Endothelial cell of umbilical vein (primary cell): ENCODE measurements at regions not wholly inside any gene's neighbourhood (a gene's known extent, or its start where the extent isn't known, plus 50 kb on each side); places are given as distances from the start of the nearest gene placed in this dataset.

ENCODE experiments used
- BruUV-seq: library from RNA; stranded (reverse); fragments of 400-500 nt; replicated peaks from 2 replicates; lab custom pipeline; 2021; lab: Mats Ljungman, UMichigan
- CTCF ChIA-PET: fragments of 300-600, 350-600 bp; sonication (Branson Sonifier 250); formaldehyde crosslinking; loops from one replicate; lab custom pipeline; 2021; ENCODE audit warnings: antibody characterized with exemption, inconsistent platforms; lab: Charles Lee
- POLR2A ChIA-PET: fragments of 300-600, 350-600 bp; sonication (Branson Sonifier 250); formaldehyde crosslinking; loops from one replicate; lab custom pipeline; 2021; ENCODE audit warnings: antibody characterized with exemption, inconsistent platforms; lab: Charles Lee
- DNase-seq: peaks from one replicate; pipeline ENCODE4 v3.0.0-alpha.2; 2011; ENCODE audit warnings: low read depth, low spot score
- FAIRE-seq: peaks from 2 replicates; lab custom pipeline; 2011; peaks lifted over from hg19 to GRCh38; lab: Jason Lieb, UNC
- H2AFZ ChIP-seq: 2 replicates; pipeline ENCODE4 v1.6.0; 2012; ENCODE audit warnings: low read depth, low read length, control low read depth, inconsistent platforms
- H3K27ac ChIP-seq: 2 replicates; pipeline ENCODE4 v1.5.1; 2011; ENCODE audit warnings: low read depth, mild to moderate bottlenecking, control low read depth, low read length, moderate library complexity; ENCODE audit not compliant: insufficient read depth
- H3K27me3 ChIP-seq, 2 experiments: 2 replicates each; pipeline versions ENCODE4 v1.6.0 to v1.6.1; 2011; ENCODE audit warnings: low read length in 2 of 2, mixed read lengths in 1 of 2; ENCODE audit not compliant: control insufficient read depth in 2 of 2, insufficient read depth in 2 of 2
- H3K36me3 ChIP-seq, 2 experiments: 2 replicates in 1 of 2; 3 replicates in 1 of 2; pipeline ENCODE4 v1.5.1; 2011; ENCODE audit warnings: low read length in 2 of 2, mild to moderate bottlenecking in 1 of 2, moderate library complexity in 1 of 2; ENCODE audit not compliant: control insufficient read depth in 2 of 2, insufficient read depth in 2 of 2; ENCODE audit errors: extremely low read depth in 1 of 2
- H3K4me1 ChIP-seq: 3 replicates; pipeline ENCODE4 v1.5.1; 2011; ENCODE audit warnings: mild to moderate bottlenecking, low read length; ENCODE audit not compliant: control insufficient read depth, insufficient read depth; ENCODE audit errors: extremely low read depth
- H3K4me2 ChIP-seq: 2 replicates; pipeline ENCODE4 v1.6.1; 2011; ENCODE audit warnings: low read length, control low read depth, mixed read lengths; ENCODE audit not compliant: insufficient read depth
- H3K4me3 ChIP-seq, 3 experiments: fragments of 200-600 bp in 1 of 3; sonication (generic), shearing (Covaris generic) in 1 of 3; replicated peaks in 1 of 3; 2 replicates each; pipeline ENCODE4 v1.5.1; 2011 to 2016; ENCODE audit warnings: control low read depth in 3 of 3, low read length in 3 of 3, mild to moderate bottlenecking in 2 of 3, inconsistent platforms in 1 of 3, low read depth in 1 of 3, moderate library complexity in 1 of 3; ENCODE audit not compliant: insufficient read depth in 1 of 3
- H3K79me2 ChIP-seq: 2 replicates; pipeline ENCODE4 v1.6.0; 2012; ENCODE audit warnings: low read length, inconsistent platforms; ENCODE audit not compliant: control insufficient read depth, insufficient read depth
- H3K9ac ChIP-seq: replicated peaks from 2 replicates; pipeline ENCODE3; 2011; ENCODE audit warnings: low read length, control low read depth; ENCODE audit not compliant: insufficient read depth; ENCODE audit errors: extremely low read depth
- H3K9me1 ChIP-seq: replicated peaks from 3 replicates; pipeline ENCODE4 v1.6.0; 2011; ENCODE audit warnings: mild to moderate bottlenecking, low read length; ENCODE audit not compliant: control insufficient read depth, insufficient read depth; ENCODE audit errors: extremely low read depth
- H3K9me3 ChIP-seq: replicated peaks from 2 replicates; pipeline ENCODE4 v1.5.1; 2012; ENCODE audit warnings: low read length, inconsistent platforms; ENCODE audit not compliant: control insufficient read depth, insufficient read depth
- H4K20me1 ChIP-seq: replicated peaks from 2 replicates; pipeline ENCODE3; 2011; ENCODE audit warnings: mild to moderate bottlenecking, low read length; ENCODE audit not compliant: control insufficient read depth, insufficient read depth; ENCODE audit errors: extremely low read depth
- EZH2 ChIP-seq: IDR thresholded peaks from 2 replicates; pipeline ENCODE4 v1.6.1; 2012; ENCODE audit warnings: borderline replicate concordance, low read depth, mild to moderate bottlenecking, moderate library complexity, low read length, inconsistent platforms; ENCODE audit not compliant: severe bottlenecking
- FOS ChIP-seq: IDR thresholded peaks from 2 replicates; pipeline ENCODE4 v1.6.1; 2011; ENCODE audit warnings: mild to moderate bottlenecking, low read length, moderate library complexity, borderline replicate concordance; ENCODE audit not compliant: insufficient read depth
- GATA2 ChIP-seq: IDR thresholded peaks from 2 replicates; pipeline ENCODE4 v1.7.0; 2011; ENCODE audit warnings: low read depth, mild to moderate bottlenecking, moderate library complexity, mixed read lengths, low read length; ENCODE audit not compliant: insufficient read length, insufficient read depth
- JUN ChIP-seq: IDR thresholded peaks from 2 replicates; pipeline ENCODE4 v1.6.1; 2011; ENCODE audit warnings: borderline replicate concordance, low read depth; ENCODE audit not compliant: insufficient read length, insufficient read depth
- MYC ChIP-seq: IDR thresholded peaks from one replicate; pipeline ENCODE4 v1.6.1; 2011; ENCODE audit warnings: mild to moderate bottlenecking, low read depth, low read length
- POLR2A ChIP-seq: IDR thresholded peaks from 2 replicates; pipeline ENCODE4 v1.6.1; 2012; ENCODE audit warnings: low read depth, mild to moderate bottlenecking, control low read depth, low read length
- POLR2AphosphoS5 ChIP-seq: IDR thresholded peaks from 2 replicates; pipeline ENCODE4 v1.6.1; 2012; ENCODE audit warnings: low read depth, mild to moderate bottlenecking, control low read depth, low read length, moderate library complexity; ENCODE audit not compliant: insufficient read depth
- dilution Hi-C: fragments of 300-500 bp; cut with MboI; formaldehyde crosslinking; loops from one replicate; pipeline ENCODE4 v1.15.0; 2019; ENCODE audit warnings: low sequenced_read_pairs; ENCODE audit not compliant: extremely low pct_ligation_motif_present
- intact Hi-C: fragments of 100-400 bp; cut with micrococcal nuclease; formaldehyde crosslinking; loops from one replicate; pipeline ENCODE4 v1.10.0; 2022
- TF ChIP-seq, protein P1 (sequence below), 2 donors: IDR thresholded peaks; 1 replicate in 1 of 2; 2 replicates in 1 of 2; pipeline ENCODE4 v1.5.1; 2011; ENCODE audit warnings: low read length in 2 of 2, mild to moderate bottlenecking in 2 of 2, moderate library complexity in 2 of 2, control low read depth in 1 of 2, inconsistent platforms in 1 of 2, low read depth in 1 of 2; ENCODE audit not compliant: insufficient read depth in 1 of 2; ENCODE audit errors: extremely low read depth in 1 of 2
- TF ChIP-seq, protein P2 (sequence below): IDR thresholded peaks from 2 replicates; pipeline ENCODE4 v1.6.1; 2011; ENCODE audit not compliant: insufficient read depth, insufficient read length

DNA sequence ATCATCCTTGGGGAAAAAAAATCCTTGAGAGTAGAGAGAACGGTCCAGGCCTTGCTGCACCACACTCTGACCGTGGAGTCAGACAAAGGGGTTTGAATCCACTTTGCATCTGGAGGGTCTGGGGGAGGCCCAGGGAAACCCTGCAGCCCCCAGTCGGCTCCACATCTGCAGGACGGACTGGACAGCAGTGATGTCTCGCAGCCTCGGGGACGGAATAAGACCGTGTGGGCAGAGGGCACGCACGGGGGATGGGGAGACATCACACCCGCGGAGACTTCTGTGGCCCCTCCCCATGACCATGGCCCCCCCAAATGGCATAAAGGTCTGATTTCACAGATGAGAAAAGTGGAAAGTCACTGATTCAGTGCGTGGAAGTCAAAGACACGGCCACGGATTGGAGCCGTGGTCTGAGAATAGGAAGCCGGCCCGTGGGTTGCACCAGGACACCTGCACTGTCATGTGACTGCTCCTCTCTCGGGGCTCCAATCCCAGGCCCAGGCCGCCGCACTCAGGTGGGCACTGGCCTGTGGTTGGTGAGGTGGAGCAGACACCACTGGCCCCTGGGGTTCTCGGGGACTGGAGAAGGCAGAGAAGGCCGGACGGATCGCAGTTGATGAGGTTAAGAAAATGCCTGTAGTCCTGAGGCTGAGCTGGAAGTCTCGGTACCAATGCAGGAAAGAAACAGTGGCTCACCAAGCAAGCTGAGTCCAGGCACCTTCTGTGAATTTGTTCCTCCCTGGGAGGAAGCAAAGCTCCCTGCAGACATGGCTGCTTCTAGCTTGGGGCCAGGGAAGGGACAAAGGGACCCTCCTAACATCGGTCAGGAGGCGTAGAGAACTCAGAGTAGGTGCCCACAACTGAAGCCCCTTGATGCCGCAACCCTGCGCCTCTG, 61.8 kb downstream of the RTP5 start:
- intact Hi-C loops (no loop called here), dilution Hi-C loops (no loop called here)
- CTCF ChIA-PET, result no interaction called here
- no peak for DNase-seq
- POLR2A ChIA-PET, result no interaction called here
- H4K20me1 ChIP-seq, result no peaks in the 10 kb centered on the region
- H3K4me2 ChIP-seq, result no peak overlapping the region
- H3K79me2 ChIP-seq, result no peaks in the 10 kb centered on the region
- H3K9me1 ChIP-seq, result no peaks in the 10 kb centered on the region
- H3K36me3 ChIP-seq, result no peaks in the 10 kb centered on the region
- no TSS peak for BruUV-seq
- no peak overlapping the region for H3K9ac ChIP-seq
- H3K9me3 ChIP-seq, result no peaks in the 10 kb centered on the region
- no peak overlapping the region for H2AFZ ChIP-seq
- H3K27me3 ChIP-seq, result no peaks in the 10 kb centered on the region
- no peak for FAIRE-seq
- H3K4me3 ChIP-seq, result no peak overlapping the region
- H3K4me1 ChIP-seq, result no peaks in the 10 kb centered on the region
- TF ChIP-seq GATA2 (no peak), POLR2AphosphoS5 (no peak), FOS (no peak), POLR2A (no peak), MYC (no peak), JUN (no peak), EZH2 (no peak)
- TF ChIP-seq, protein P1, sequence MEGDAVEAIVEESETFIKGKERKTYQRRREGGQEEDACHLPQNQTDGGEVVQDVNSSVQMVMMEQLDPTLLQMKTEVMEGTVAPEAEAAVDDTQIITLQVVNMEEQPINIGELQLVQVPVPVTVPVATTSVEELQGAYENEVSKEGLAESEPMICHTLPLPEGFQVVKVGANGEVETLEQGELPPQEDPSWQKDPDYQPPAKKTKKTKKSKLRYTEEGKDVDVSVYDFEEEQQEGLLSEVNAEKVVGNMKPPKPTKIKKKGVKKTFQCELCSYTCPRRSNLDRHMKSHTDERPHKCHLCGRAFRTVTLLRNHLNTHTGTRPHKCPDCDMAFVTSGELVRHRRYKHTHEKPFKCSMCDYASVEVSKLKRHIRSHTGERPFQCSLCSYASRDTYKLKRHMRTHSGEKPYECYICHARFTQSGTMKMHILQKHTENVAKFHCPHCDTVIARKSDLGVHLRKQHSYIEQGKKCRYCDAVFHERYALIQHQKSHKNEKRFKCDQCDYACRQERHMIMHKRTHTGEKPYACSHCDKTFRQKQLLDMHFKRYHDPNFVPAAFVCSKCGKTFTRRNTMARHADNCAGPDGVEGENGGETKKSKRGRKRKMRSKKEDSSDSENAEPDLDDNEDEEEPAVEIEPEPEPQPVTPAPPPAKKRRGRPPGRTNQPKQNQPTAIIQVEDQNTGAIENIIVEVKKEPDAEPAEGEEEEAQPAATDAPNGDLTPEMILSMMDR (IDR thresholded peaks at IDR 0.05; ENCODE audit: extremely low read depth in 1 of 2, insufficient read depth in 1 of 2, low read depth in 1 of 2, low read length in 2 of 2), result no peak
- TF ChIP-seq, protein P2, sequence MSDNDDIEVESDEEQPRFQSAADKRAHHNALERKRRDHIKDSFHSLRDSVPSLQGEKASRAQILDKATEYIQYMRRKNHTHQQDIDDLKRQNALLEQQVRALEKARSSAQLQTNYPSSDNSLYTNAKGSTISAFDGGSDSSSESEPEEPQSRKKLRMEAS, result no peak
- H3K27ac ChIP-seq, result no peak overlapping the region
